ENCODE measurements at regions not wholly inside any gene's neighbourhood (a gene's known extent, or its start where the extent isn't known, plus 50 kb on each side); places are given as distances from the start of the nearest gene placed in this dataset.

GRCh38 chr12:65585648-65586602 is 238.4 kb upstream of the HMGA2 start:
- intact Hi-C loops (cut with DNase I), result no loop called here
- H3K36me3 ChIP-seq, result no peaks in the 10 kb centered on the region
- WGBS, 2 donors, result 66 to 73% methylated on average over 3 of the region's 3 CpGs
- no peaks in the 10 kb centered on the region for H3K27me3 ChIP-seq
- H3K4me1 ChIP-seq, result no peaks in the 10 kb centered on the region
- no peak overlapping the region for H3K27ac ChIP-seq
- no peak for ATAC-seq
- no peak for DNase-seq
- no peak for TF ChIP-seq CTCF (IDR thresholded peaks at IDR 0.05)
- peaks cover 0 to under 1% (median 0%) of the 10 kb centered on the region in 11 donors for H3K9me3 ChIP-seq
- no peak overlapping the region for H3K4me3 ChIP-seq

GRCh38 chr12:65586796-65587195 is 237.5 kb upstream of the HMGA2 start:
- Histone ChIP-seq H3K4me1 (no peaks in the 10 kb centered on the region), H3K27me3 (no peaks in the 10 kb centered on the region), H3K4me3 (no peak overlapping the region), H3K27ac (no peak overlapping the region), H3K9me3 (no peaks in the 10 kb centered on the region), H3K36me3 (no peaks in the 10 kb centered on the region)
- ATAC-seq (no peak), DNase-seq (no peak)
- 96 to 100% methylated on average over 1 of the region's 1 CpG for WGBS, 2 donors
- intact Hi-C loops (cut with DNase I), result no loop called here
- TF ChIP-seq CTCF (IDR thresholded peaks at IDR 0.05), result no peak

GRCh38 chr12:65590318-65590717 is 234.0 kb upstream of the HMGA2 start:
- Histone ChIP-seq H3K9me3 (no peaks in the 10 kb centered on the region), H3K27me3 (no peaks in the 10 kb centered on the region), H3K4me3 (no peak overlapping the region), H3K4me1 (peaks cover 0 to 17% (median 0%) of the 10 kb centered on the region in 9 donors), H3K27ac (no peak overlapping the region), H3K36me3 (no peaks in the 10 kb centered on the region)
- TF ChIP-seq CTCF (IDR thresholded peaks at IDR 0.05), result no peak
- 94 to 97% methylated on average over 4 of the region's 4 CpGs for WGBS, 2 donors
- DNase-seq (no peak), ATAC-seq (no peak)
- intact Hi-C loops (cut with DNase I), result no loop called here

- H3K36me3 ChIP-seq, result no peaks in the 10 kb centered on the region
- no peaks in the 10 kb centered on the region for H3K9me3 ChIP-seq
- H3K27me3 ChIP-seq, result no peaks in the 10 kb centered on the region
- peaks cover 0 to 17% (median 0%) of the 10 kb centered on the region in 9 donors for H3K4me1 ChIP-seq
- WGBS, 2 donors, result 94 to 96% methylated on average over 3 of the region's 3 CpGs
- H3K27ac ChIP-seq, result no peak overlapping the region
- intact Hi-C loops (cut with DNase I), result no loop called here
- H3K4me3 ChIP-seq, result no peak overlapping the region
- ATAC-seq, result no peak
- no peak for TF ChIP-seq CTCF (IDR thresholded peaks at IDR 0.05)
- no peak for DNase-seq
Measured at GRCh38 chr12:65592416-65592815, 231.9 kb upstream of the HMGA2 start.

Data from heart right ventricle (tissue), 16 donors.